Ishikawa (cell line): ENCODE measurements at regions not wholly inside any gene's neighbourhood (a gene's known extent, or its start where the extent isn't known, plus 50 kb on each side); places are given as distances from the start of the nearest gene placed in this dataset.

Experiments used
- CEBPB ChIP-seq: IDR thresholded peaks from 2 replicates; pipeline ENCODE4 v1.6.1; 2012
- CREB1 ChIP-seq: IDR thresholded peaks from 2 replicates; pipeline ENCODE4 v1.6.1; 2012; ENCODE audit warnings: low read depth
- EGR1 ChIP-seq: IDR thresholded peaks from 2 replicates; pipeline ENCODE4 v1.6.1; 2012
- EP300 ChIP-seq: IDR thresholded peaks from 2 replicates; pipeline ENCODE4 v1.6.1; 2012; ENCODE audit warnings: borderline replicate concordance
- FOXM1 ChIP-seq: IDR thresholded peaks from 2 replicates; pipeline ENCODE4 v1.6.1; 2012; ENCODE audit warnings: low read depth, borderline replicate concordance
- NFIC ChIP-seq: IDR thresholded peaks from 2 replicates; pipeline ENCODE4 v1.6.1; 2012
- RAD21 ChIP-seq: IDR thresholded peaks from 2 replicates; pipeline ENCODE4 v1.6.1; 2012; ENCODE audit warnings: low read depth
- TAF1 ChIP-seq: IDR thresholded peaks from 2 replicates; pipeline ENCODE4 v1.6.1; 2012; ENCODE audit warnings: low read depth, mild to moderate bottlenecking
- TCF12 ChIP-seq: IDR thresholded peaks from 2 replicates; pipeline ENCODE4 v1.6.1; 2012; ENCODE audit warnings: low read depth
- TEAD4 ChIP-seq: IDR thresholded peaks from 2 replicates; pipeline ENCODE4 v1.6.1; 2012
- YY1 ChIP-seq: IDR thresholded peaks from 2 replicates; pipeline ENCODE4 v1.6.1; 2012; ENCODE audit warnings: low read depth
- ZBTB7A ChIP-seq: IDR thresholded peaks from 2 replicates; pipeline ENCODE4 v1.6.1; 2012; ENCODE audit warnings: low read depth
- TF ChIP-seq, protein P1 (sequence below): IDR thresholded peaks from 2 replicates; pipeline ENCODE4 v1.6.1; 2012
- TF ChIP-seq, protein P2 (sequence below): IDR thresholded peaks from 2 replicates; pipeline ENCODE4 v1.6.1; 2012; ENCODE audit warnings: low read depth, mild to moderate bottlenecking
- TF ChIP-seq, protein P3 (sequence below): IDR thresholded peaks from 2 replicates; pipeline ENCODE4 v1.6.1; 2012

GRCh38 chr5:144882739-144883283 lies 712.1 kb downstream of the KCTD16 start:
- TF ChIP-seq TAF1 (no peak), ZBTB7A (no peak), EGR1 (no peak), RAD21 (no peak), FOXM1 (no peak)
- TF ChIP-seq, protein P1, sequence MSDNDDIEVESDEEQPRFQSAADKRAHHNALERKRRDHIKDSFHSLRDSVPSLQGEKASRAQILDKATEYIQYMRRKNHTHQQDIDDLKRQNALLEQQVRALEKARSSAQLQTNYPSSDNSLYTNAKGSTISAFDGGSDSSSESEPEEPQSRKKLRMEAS, result no peak

GRCh38 chr5:144880513-144880912 lies 709.8 kb downstream of the KCTD16 start:
- TF ChIP-seq RAD21 (no peak), ZBTB7A (no peak), NFIC (no peak), EP300 (no peak), CREB1 (no peak), TCF12 (no peak)
- TF ChIP-seq, protein P2, sequence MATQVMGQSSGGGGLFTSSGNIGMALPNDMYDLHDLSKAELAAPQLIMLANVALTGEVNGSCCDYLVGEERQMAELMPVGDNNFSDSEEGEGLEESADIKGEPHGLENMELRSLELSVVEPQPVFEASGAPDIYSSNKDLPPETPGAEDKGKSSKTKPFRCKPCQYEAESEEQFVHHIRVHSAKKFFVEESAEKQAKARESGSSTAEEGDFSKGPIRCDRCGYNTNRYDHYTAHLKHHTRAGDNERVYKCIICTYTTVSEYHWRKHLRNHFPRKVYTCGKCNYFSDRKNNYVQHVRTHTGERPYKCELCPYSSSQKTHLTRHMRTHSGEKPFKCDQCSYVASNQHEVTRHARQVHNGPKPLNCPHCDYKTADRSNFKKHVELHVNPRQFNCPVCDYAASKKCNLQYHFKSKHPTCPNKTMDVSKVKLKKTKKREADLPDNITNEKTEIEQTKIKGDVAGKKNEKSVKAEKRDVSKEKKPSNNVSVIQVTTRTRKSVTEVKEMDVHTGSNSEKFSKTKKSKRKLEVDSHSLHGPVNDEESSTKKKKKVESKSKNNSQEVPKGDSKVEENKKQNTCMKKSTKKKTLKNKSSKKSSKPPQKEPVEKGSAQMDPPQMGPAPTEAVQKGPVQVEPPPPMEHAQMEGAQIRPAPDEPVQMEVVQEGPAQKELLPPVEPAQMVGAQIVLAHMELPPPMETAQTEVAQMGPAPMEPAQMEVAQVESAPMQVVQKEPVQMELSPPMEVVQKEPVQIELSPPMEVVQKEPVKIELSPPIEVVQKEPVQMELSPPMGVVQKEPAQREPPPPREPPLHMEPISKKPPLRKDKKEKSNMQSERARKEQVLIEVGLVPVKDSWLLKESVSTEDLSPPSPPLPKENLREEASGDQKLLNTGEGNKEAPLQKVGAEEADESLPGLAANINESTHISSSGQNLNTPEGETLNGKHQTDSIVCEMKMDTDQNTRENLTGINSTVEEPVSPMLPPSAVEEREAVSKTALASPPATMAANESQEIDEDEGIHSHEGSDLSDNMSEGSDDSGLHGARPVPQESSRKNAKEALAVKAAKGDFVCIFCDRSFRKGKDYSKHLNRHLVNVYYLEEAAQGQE, result no peak

GRCh38 chr5:144876990-144877389 lies 706.3 kb downstream of the KCTD16 start:
- TF ChIP-seq NFIC, result no peak
- TF ChIP-seq CREB1, result no peak
- no peak for TF ChIP-seq ZBTB7A
- TF ChIP-seq YY1, result no peak
- TF ChIP-seq, protein P1, result no peak
- TF ChIP-seq EP300, result no peak
- TF ChIP-seq, protein P3, sequence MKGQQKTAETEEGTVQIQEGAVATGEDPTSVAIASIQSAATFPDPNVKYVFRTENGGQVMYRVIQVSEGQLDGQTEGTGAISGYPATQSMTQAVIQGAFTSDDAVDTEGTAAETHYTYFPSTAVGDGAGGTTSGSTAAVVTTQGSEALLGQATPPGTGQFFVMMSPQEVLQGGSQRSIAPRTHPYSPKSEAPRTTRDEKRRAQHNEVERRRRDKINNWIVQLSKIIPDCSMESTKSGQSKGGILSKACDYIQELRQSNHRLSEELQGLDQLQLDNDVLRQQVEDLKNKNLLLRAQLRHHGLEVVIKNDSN, result no peak
- TF ChIP-seq FOXM1, result no peak
- TF ChIP-seq, protein P2, result no peak
- TF ChIP-seq TAF1, result no peak
- TF ChIP-seq TEAD4, result no peak
- no peak for TF ChIP-seq CEBPB
- TF ChIP-seq RAD21, result no peak
- TF ChIP-seq TCF12, result no peak

- TF ChIP-seq RAD21, result no peak
- TF ChIP-seq FOXM1, result no peak
- no peak for TF ChIP-seq NFIC
- TF ChIP-seq, protein P2, result no peak
- TF ChIP-seq EP300, result no peak
- TF ChIP-seq EGR1, result no peak
- no peak for TF ChIP-seq CREB1
- TF ChIP-seq TAF1, result no peak
- TF ChIP-seq CEBPB, result no peak
- TF ChIP-seq, protein P3, result no peak
- TF ChIP-seq, protein P1, result no peak
- TF ChIP-seq ZBTB7A, result no peak
- TF ChIP-seq YY1, result no peak
- no peak for TF ChIP-seq TCF12
- no peak for TF ChIP-seq TEAD4
These were observed 702.4 kb downstream of the KCTD16 start for GRCh38 chr5:144873076-144873475.
